NB4 (cell line): ENCODE measurements at regions not wholly inside any gene's neighbourhood (a gene's known extent, or its start where the extent isn't known, plus 50 kb on each side); places are given as distances from the start of the nearest gene placed in this dataset.

ENCODE experiments used
- DNase-seq: peaks from one replicate; pipeline ENCODE4 v3.0.0; 2010; ENCODE audit warnings: low read depth
- H3K4me3 ChIP-seq: one replicate; pipeline ENCODE4 v1.5.1; 2011; ENCODE audit warnings: mild to moderate bottlenecking, low read depth, low read length, moderate library complexity
- MYC ChIP-seq: IDR thresholded peaks from 2 replicates; pipeline ENCODE4 v1.6.1; 2011; ENCODE audit warnings: low read depth, low read length
- POLR2A ChIP-seq: IDR thresholded peaks from 2 replicates; pipeline ENCODE4 v1.6.1; 2011; ENCODE audit warnings: mild to moderate bottlenecking; ENCODE audit not compliant: insufficient read length; ENCODE audit errors: extremely low read depth
- TF ChIP-seq, protein P1 (sequence below): IDR thresholded peaks from one replicate; pipeline ENCODE4 v1.5.1; 2012; ENCODE audit warnings: low read depth, low read length
- TF ChIP-seq, protein P2 (sequence below): IDR thresholded peaks from 2 replicates; pipeline ENCODE4 v1.6.1; 2011; ENCODE audit warnings: low read depth, low read length

DNA sequence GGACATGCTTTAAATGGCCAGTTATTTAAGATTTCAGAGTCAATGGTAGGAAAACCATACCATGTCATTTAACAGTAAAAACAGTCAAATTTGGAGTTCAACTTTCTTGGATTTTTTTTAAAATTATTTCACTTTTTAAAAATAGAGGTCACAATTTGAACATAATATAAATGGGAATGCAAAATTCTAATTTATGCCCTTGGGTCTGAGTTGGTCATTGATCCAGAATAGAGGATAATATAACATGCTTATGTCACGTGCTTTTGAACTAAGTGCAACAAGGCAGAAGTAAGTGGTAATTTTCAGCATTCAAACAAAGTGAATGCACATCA is 113.1 kb upstream of the SLC35F3 start:
- H3K4me3 ChIP-seq, result no peak overlapping the region
- no peak for TF ChIP-seq POLR2A
- TF ChIP-seq, protein P1, sequence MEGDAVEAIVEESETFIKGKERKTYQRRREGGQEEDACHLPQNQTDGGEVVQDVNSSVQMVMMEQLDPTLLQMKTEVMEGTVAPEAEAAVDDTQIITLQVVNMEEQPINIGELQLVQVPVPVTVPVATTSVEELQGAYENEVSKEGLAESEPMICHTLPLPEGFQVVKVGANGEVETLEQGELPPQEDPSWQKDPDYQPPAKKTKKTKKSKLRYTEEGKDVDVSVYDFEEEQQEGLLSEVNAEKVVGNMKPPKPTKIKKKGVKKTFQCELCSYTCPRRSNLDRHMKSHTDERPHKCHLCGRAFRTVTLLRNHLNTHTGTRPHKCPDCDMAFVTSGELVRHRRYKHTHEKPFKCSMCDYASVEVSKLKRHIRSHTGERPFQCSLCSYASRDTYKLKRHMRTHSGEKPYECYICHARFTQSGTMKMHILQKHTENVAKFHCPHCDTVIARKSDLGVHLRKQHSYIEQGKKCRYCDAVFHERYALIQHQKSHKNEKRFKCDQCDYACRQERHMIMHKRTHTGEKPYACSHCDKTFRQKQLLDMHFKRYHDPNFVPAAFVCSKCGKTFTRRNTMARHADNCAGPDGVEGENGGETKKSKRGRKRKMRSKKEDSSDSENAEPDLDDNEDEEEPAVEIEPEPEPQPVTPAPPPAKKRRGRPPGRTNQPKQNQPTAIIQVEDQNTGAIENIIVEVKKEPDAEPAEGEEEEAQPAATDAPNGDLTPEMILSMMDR, result no peak
- no peak for TF ChIP-seq MYC
- TF ChIP-seq, protein P2, sequence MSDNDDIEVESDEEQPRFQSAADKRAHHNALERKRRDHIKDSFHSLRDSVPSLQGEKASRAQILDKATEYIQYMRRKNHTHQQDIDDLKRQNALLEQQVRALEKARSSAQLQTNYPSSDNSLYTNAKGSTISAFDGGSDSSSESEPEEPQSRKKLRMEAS, result no peak
- DNase-seq, result no peak

DNA sequence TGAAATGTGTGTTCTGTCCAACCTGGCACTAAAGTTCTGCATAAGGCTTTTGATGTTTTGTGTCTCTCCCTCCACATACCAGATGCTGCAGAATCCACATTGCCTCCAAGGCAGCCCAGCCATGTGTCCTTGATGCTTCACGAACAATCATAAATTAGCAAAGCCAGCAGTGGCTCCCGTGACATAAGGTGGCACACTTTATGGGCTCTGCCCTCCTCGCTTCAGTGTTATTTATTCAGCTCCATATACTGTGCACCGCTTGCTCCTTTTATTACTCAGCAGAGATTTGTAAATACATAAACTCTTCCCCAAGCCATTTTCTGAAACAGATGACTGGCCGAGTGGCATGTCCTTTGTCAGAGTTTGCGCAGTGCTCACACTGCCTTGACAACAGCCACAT is 112.8 kb upstream of the SLC35F3 start:
- no peak for DNase-seq
- no peak overlapping the region for H3K4me3 ChIP-seq
- TF ChIP-seq MYC, result no peak
- TF ChIP-seq, protein P2, result no peak

DNA sequence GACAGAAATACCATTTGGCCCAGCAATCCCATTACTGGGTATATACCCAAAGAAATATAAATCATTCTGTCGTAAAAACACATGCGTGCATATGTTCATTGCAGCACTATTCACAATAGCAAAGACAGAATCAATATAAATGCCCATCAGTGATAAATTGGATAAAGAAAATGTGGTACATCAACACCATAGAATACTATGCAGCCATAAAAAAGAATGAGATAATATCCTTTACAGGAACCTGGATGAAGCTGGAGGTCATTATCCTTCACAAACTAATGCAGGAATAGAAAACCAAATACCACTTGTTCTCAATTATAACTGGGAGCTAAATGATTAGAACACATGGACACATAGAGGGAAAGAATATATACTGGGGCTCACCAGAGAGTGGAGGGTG is 109.6 kb upstream of the SLC35F3 start:
- no peak overlapping the region for H3K4me3 ChIP-seq
- no peak for DNase-seq
- TF ChIP-seq, protein P1, result no peak
- TF ChIP-seq POLR2A (no peak), MYC (no peak)
- TF ChIP-seq, protein P2, result no peak

DNA sequence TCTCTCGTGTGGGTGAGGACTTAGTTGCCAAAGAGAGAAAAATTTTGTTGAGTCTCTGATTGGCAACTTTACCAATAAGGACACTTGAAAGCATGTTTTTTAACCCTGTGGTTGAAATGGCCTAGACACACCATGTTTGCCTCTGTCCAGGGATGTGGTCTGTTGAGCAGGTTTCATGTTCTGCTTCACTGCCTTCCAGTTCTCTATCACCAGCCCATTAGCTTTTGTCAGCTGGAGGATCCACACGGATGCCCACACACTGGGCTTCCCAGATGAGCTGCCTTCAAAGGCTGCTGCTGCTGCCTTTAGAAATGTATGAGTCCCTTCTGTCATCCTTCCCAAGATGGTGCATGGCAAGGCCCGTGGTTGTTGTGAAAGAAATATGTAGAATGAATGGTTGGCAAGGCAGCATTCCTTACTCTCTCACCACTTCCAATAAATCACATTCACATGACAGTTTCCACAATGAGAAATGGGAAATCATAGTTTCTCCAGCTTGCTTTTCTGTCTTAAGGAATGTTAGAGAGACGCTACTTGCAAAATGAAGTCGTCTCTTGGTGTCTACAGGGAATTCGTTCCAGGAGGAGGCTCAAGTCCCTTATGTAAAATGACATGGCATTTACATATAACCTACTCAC is 108.2 kb upstream of the SLC35F3 start:
- TF ChIP-seq MYC (no peak), POLR2A (no peak)
- TF ChIP-seq, protein P1, result no peak
- TF ChIP-seq, protein P2, result no peak
- no peak overlapping the region for H3K4me3 ChIP-seq
- no peak for DNase-seq

DNA sequence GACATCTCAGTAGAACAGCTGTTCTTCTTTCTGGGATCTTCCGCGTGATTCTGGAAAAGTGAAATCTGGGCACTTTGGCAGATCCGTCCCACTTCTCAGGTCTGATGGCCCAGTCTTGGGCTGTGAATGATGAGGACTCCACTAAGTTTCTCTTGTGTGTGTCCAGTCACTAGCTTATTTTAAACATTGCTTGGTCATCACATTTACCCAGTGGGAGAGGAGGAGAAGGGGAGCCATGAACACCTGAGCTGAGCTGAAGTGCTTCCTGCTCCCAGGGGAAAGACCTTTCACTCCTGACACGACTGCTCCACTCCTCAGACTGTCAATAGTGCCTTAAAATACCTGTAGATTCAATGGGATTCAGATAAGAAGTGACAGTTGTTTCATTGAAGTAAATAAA is 101.9 kb upstream of the SLC35F3 start:
- H3K4me3 ChIP-seq, result no peak overlapping the region
- TF ChIP-seq, protein P2, result no peak
- TF ChIP-seq POLR2A, result no peak
- TF ChIP-seq, protein P1, result no peak
- TF ChIP-seq MYC, result no peak
- DNase-seq, result no peak

DNA sequence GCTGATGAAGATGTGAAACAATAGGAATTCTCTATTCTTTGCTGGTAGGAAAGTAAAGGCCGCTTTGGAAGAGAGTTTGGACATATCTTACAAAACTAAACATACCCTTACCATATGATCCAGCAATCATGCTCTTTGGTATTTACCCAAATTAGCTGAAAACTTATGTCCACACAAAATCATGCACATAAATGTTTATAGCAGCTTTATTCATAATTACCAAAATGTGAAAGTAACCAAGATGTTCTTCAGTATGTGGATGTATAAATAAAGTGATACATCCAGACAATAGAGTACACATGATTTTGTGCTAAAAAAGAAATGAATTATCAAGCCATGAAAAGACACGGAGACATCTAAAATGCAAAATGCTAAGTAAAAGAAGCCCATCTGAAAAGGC is 98.7 kb upstream of the SLC35F3 start:
- DNase-seq, result no peak
- no peak overlapping the region for H3K4me3 ChIP-seq
- TF ChIP-seq, protein P1, result no peak
- TF ChIP-seq MYC (no peak), POLR2A (no peak)
- TF ChIP-seq, protein P2, result no peak
